ENCODE measurements at regions not wholly inside any gene's neighbourhood (a gene's known extent, or its start where the extent isn't known, plus 50 kb on each side); places are given as distances from the start of the nearest gene placed in this dataset.
"Not testable (repeated sequence)": the region's sequence is repeated elsewhere in the genome, so short reads cannot be mapped to it uniquely, and the experiment has no call there.

DNA sequence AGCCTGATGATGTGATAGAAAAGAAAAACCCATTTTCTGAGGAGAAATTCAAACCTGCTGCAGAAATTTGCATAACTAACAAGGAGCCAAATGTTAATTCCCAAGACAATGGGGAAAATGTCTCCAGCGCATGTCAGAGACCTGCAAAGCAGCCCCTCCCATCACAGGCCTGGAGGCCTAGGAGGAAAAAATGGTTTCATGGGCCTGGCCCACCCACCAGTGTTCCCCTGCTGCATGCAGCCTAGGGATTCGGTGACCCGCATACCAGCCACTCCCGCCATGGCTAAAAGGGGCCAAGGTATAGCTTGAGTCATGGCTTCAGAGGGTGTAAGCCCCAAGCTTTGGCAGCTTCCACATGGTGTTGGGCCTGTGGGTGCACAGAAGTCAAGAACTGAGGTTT is 147.7 kb upstream of the SLC24A3 start:
- TF ChIP-seq, protein P1, sequence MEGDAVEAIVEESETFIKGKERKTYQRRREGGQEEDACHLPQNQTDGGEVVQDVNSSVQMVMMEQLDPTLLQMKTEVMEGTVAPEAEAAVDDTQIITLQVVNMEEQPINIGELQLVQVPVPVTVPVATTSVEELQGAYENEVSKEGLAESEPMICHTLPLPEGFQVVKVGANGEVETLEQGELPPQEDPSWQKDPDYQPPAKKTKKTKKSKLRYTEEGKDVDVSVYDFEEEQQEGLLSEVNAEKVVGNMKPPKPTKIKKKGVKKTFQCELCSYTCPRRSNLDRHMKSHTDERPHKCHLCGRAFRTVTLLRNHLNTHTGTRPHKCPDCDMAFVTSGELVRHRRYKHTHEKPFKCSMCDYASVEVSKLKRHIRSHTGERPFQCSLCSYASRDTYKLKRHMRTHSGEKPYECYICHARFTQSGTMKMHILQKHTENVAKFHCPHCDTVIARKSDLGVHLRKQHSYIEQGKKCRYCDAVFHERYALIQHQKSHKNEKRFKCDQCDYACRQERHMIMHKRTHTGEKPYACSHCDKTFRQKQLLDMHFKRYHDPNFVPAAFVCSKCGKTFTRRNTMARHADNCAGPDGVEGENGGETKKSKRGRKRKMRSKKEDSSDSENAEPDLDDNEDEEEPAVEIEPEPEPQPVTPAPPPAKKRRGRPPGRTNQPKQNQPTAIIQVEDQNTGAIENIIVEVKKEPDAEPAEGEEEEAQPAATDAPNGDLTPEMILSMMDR (IDR thresholded peaks at IDR 0.05; ENCODE audit: low read length) = not testable (repeated sequence)
- TF ChIP-seq EZH2 (optimal IDR thresholded peaks at IDR 0.05; ENCODE audit: low read depth, low read length); EZH2phosphoT487 (IDR thresholded peaks at IDR 0.05; ENCODE audit: low read length): not testable (repeated sequence)

All from MM.1S (cell line).